Left ventricle myocardium inferior (tissue), 1 donor: ENCODE measurements at regions not wholly inside any gene's neighbourhood (a gene's known extent, or its start where the extent isn't known, plus 50 kb on each side); places are given as distances from the start of the nearest gene placed in this dataset.
"Not testable (repeated sequence)": the region's sequence is repeated elsewhere in the genome, so short reads cannot be mapped to it uniquely, and the experiment has no call there.

Experiments
- DNase-seq: peaks from one replicate; pipeline ENCODE4 v3.0.0-alpha.2; 2020
- H3K27ac ChIP-seq: fragments of 200-600 bp; replicated peaks from 2 replicates; pipeline ENCODE4 v1.8.0; 2021
- H3K27me3 ChIP-seq: fragments of 200-600 bp; 2 replicates; pipeline ENCODE4 v1.8.0; 2021; ENCODE audit warnings: low read depth
- H3K36me3 ChIP-seq: fragments of 200-600 bp; 2 replicates; pipeline ENCODE4 v1.8.0; 2021
- H3K4me1 ChIP-seq: fragments of 200-600 bp; 2 replicates; pipeline ENCODE4 v1.8.0; 2021
- H3K4me3 ChIP-seq: fragments of 200-600 bp; 2 replicates; pipeline ENCODE4 v1.8.0; 2021; ENCODE audit warnings: mild to moderate bottlenecking, moderate library complexity
- H3K9me3 ChIP-seq: fragments of 200-600 bp; replicated peaks from 2 replicates; pipeline ENCODE4 v1.8.0; 2021
- intact Hi-C: fragments of 100-400 bp; cut with micrococcal nuclease; formaldehyde crosslinking; loops from one replicate; pipeline ENCODE4 v1.11.0; 2022
- TF ChIP-seq, protein P1 (sequence below): fragments of 200-600 bp; IDR thresholded peaks from 2 replicates; pipeline ENCODE4 v1.8.0; 2021; ENCODE audit warnings: antibody characterized with exemption, mild to moderate bottlenecking, borderline replicate concordance
- donor health status: DM: no; HTN: yes; CAD: no; lungs with severe emphysema.

DNA sequence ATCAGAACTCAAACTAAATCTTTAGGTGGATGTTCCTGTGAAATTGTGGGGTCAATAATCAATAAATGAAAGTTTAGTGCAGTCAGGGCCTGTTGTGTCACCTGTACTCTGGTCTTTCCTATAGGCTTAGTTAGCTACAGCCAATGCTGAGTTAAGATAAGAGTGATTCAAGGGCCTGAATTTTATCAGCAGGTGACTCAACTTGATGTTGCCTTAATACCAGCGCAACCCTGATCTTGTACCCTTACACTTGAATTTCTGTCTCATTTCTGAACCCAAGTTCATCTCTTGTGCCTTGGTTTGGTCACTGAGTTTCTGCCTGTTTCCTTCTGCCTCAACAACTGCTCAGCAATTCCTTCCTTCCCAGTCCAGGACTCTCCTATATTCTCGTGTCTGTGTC lies 157.0 kb upstream of the E2F7 start:
- Histone ChIP-seq H3K4me3 (no peak overlapping the region), H3K4me1 (no peaks in the 10 kb centered on the region), H3K36me3 (no peaks in the 10 kb centered on the region), H3K27me3 (peaks cover 8% of the 10 kb centered on the region), H3K9me3 (no peaks in the 10 kb centered on the region), H3K27ac (no peak overlapping the region)
- DNase-seq = no peak
- TF ChIP-seq, protein P1, sequence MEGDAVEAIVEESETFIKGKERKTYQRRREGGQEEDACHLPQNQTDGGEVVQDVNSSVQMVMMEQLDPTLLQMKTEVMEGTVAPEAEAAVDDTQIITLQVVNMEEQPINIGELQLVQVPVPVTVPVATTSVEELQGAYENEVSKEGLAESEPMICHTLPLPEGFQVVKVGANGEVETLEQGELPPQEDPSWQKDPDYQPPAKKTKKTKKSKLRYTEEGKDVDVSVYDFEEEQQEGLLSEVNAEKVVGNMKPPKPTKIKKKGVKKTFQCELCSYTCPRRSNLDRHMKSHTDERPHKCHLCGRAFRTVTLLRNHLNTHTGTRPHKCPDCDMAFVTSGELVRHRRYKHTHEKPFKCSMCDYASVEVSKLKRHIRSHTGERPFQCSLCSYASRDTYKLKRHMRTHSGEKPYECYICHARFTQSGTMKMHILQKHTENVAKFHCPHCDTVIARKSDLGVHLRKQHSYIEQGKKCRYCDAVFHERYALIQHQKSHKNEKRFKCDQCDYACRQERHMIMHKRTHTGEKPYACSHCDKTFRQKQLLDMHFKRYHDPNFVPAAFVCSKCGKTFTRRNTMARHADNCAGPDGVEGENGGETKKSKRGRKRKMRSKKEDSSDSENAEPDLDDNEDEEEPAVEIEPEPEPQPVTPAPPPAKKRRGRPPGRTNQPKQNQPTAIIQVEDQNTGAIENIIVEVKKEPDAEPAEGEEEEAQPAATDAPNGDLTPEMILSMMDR = no peak
- intact Hi-C loops = no loop called here

DNA sequence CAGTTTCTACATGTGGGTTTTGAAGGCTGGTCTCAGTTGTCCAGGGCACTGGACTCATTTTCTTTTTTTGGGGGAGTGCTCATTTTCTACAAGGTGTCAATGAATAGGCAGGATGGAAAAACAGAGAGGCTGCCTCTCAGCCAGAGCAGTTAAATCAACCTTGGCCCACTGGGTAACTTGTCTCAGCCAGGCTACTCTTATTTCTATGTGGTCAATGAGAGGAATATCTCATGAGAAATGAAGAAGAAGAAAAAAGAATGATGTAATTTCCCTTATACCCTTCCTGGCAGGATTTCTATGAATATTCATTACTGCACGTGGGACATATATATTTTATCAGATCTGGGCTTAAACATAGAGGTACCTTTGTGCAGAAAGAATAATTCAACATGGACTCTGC lies 155.2 kb upstream of the E2F7 start:
- intact Hi-C loops = no loop called here
- no peak overlapping the region for H3K4me3 ChIP-seq
- TF ChIP-seq, protein P1 = no peak
- no peaks in the 10 kb centered on the region for H3K36me3 ChIP-seq
- H3K9me3 ChIP-seq = no peaks in the 10 kb centered on the region
- no peak overlapping the region for H3K27ac ChIP-seq
- DNase-seq = no peak
- H3K4me1 ChIP-seq = no peaks in the 10 kb centered on the region
- no peaks in the 10 kb centered on the region for H3K27me3 ChIP-seq

DNA sequence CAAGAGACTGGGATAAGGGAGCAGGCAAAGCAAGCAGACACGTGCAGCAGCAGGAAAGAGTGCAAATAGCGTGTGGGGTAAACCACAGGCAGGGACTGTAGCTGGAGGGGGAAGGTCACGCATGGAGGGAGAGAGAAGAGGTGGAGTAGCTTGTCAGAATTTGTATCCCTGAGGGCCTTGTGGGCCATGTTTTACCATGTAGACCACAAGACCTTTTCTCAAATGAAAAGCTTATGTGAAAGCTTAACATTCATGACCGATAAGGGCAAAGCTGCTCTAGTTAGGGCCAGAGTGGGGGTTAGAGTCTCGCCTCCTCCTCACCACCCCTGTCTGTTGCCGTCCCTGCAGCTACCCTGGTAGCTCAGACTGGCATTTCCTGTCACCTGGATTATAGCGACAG lies 152.9 kb upstream of the E2F7 start:
- Histone ChIP-seq H3K27me3 (no peaks in the 10 kb centered on the region), H3K9me3 (no peaks in the 10 kb centered on the region), H3K4me1 (peaks cover 5% of the 10 kb centered on the region), H3K27ac (no peak overlapping the region), H3K36me3 (no peaks in the 10 kb centered on the region), H3K4me3 (no peak overlapping the region)
- no peak for DNase-seq
- TF ChIP-seq, protein P1 = no peak
- intact Hi-C loops = no loop called here

DNA sequence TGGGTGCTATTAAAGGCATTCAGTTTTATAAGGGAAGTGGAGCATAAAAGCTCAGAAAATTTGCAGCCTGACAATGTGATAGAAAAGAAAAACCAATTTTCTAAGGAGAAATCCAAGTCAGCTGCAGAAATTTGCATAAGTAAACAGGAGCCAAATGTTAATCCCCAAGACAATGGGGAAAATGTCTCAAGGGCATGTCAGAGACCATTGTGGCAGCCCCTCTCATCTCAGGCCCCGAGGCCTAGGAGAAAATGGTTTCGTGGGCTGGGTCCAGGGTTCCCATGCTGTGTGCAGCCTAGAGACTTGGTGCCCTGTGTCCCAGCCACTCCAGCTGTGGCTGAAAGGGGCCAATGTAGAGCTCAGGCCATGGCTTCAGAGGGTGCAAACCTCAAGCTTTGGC lies 150.8 kb upstream of the E2F7 start:
- H3K4me3 ChIP-seq, H3K36me3 ChIP-seq, intact Hi-C loops, H3K27me3 ChIP-seq, H3K27ac ChIP-seq, DNase-seq: not testable (repeated sequence)
- Histone ChIP-seq H3K4me1 (peaks cover 10% of the 10 kb centered on the region), H3K9me3 (peaks cover 14% of the 10 kb centered on the region)

DNA sequence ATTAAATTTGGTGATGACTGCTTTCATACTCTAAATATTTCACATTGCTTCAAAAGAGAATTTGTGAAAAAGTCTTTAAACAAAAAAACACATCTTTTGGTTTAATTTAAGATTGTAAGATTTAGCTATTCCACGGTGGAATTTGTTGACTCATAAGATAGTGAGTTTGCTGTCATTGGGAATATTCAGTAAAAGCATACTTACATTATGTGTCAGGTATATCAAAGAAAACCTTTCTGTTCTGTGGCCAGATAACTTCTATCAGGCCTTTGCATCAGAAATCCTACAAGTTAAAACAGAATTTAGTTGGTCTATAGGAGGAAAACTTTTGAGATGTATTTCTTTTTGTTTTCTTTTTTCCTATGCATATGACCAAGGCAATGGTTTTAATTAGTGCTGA lies 148.8 kb upstream of the E2F7 start:
- H3K4me1 ChIP-seq = peaks cover 10% of the 10 kb centered on the region
- H3K27me3 ChIP-seq = no peaks in the 10 kb centered on the region
- H3K36me3 ChIP-seq = no peaks in the 10 kb centered on the region
- TF ChIP-seq, protein P1 = no peak
- H3K9me3 ChIP-seq = peaks cover 25% of the 10 kb centered on the region
- intact Hi-C loops = no loop called here
- H3K4me3 ChIP-seq = no peak overlapping the region
- H3K27ac ChIP-seq = no peak overlapping the region
- no peak for DNase-seq

DNA sequence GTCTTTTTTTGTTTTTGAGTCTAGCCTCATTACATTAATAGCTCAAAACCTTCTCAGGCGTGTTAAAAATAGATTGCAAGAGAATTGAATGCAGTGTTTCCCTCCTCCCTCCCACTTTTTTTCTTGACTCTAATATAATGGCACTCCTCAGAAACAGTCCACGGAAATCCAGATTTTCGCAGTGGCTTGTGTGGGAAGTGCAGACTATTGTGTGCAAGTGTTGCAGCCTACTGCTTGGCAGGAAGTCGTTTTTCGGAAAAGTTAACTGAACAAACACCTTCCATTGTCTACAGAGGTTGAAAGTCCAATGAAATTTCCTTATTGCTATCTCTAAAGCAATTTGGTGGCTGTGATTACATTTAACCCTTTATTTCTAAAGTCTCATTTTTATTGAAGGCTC lies 147.9 kb upstream of the E2F7 start:
- peaks cover 25% of the 10 kb centered on the region for H3K9me3 ChIP-seq
- TF ChIP-seq, protein P1 = peak; percentile 31
- H3K4me3 ChIP-seq = no peak overlapping the region
- no peaks in the 10 kb centered on the region for H3K27me3 ChIP-seq
- no peak overlapping the region for H3K27ac ChIP-seq
- H3K4me1 ChIP-seq = peaks cover 10% of the 10 kb centered on the region
- intact Hi-C loops = no loop called here
- no peak for DNase-seq
- no peaks in the 10 kb centered on the region for H3K36me3 ChIP-seq
